HG03139 (cell line): ENCODE measurements at regions not wholly inside any gene's neighbourhood (a gene's known extent, or its start where the extent isn't known, plus 50 kb on each side); places are given as distances from the start of the nearest gene placed in this dataset.

Experiments used
- ATAC-seq: cut with Tn5 transposase; IDR thresholded peaks from one replicate; pipeline ENCODE4 v1.9.1; 2021; ENCODE audit not compliant: unreplicated experiment

GRCh38 chr4:31995943-31996901, 1276.1 kb downstream of the PCDH7 start:
- no peak for ATAC-seq

GRCh38 chr4:31998807-31999206, 1278.6 kb downstream of the PCDH7 start:
- ATAC-seq: no peak

GRCh38 chr4:31999848-32000247, 1279.7 kb downstream of the PCDH7 start:
- ATAC-seq: no peak

- no peak for ATAC-seq
Observed at GRCh38 chr4:32000846-32001488, 1280.8 kb downstream of the PCDH7 start.

GRCh38 chr4:32002037-32002747, 1282.0 kb downstream of the PCDH7 start:
- ATAC-seq: no peak

GRCh38 chr4:32003548-32003947, 1283.4 kb downstream of the PCDH7 start:
- ATAC-seq: no peak

- no peak for ATAC-seq
Observed at GRCh38 chr4:32010221-32010620, 1290.1 kb downstream of the PCDH7 start.

GRCh38 chr4:32022071-32022470, 1301.9 kb downstream of the PCDH7 start:
- no peak for ATAC-seq

GRCh38 chr4:32025851-32026459, 1305.8 kb downstream of the PCDH7 start:
- no peak for ATAC-seq

GRCh38 chr4:32030406-32030805, 1310.2 kb downstream of the PCDH7 start:
- no peak for ATAC-seq

- ATAC-seq: no peak
Observed at GRCh38 chr4:32031026-32031425, 1310.9 kb downstream of the PCDH7 start.

- no peak for ATAC-seq
Observed at GRCh38 chr4:32032136-32032672, 1312.0 kb downstream of the PCDH7 start.

- ATAC-seq: no peak
Observed at GRCh38 chr4:32037399-32037798, 1317.2 kb downstream of the PCDH7 start.

GRCh38 chr4:32042486-32043247, 1322.5 kb downstream of the PCDH7 start:
- ATAC-seq: no peak

- no peak for ATAC-seq
Observed at GRCh38 chr4:32043248-32043633, 1323.1 kb downstream of the PCDH7 start.

GRCh38 chr4:32061916-32062315, 1341.7 kb downstream of the PCDH7 start:
- no peak for ATAC-seq

- ATAC-seq: no peak
Observed at GRCh38 chr4:32073542-32073941, 1353.4 kb downstream of the PCDH7 start.

GRCh38 chr4:32087211-32087610, 1367.0 kb downstream of the PCDH7 start:
- ATAC-seq: no peak

GRCh38 chr4:32094987-32095386, 1374.8 kb downstream of the PCDH7 start:
- ATAC-seq: no peak

GRCh38 chr4:32102896-32103295, 1382.7 kb downstream of the PCDH7 start:
- ATAC-seq: no peak
